22Rv1 (cell line): ENCODE measurements at regions not wholly inside any gene's neighbourhood (a gene's known extent, or its start where the extent isn't known, plus 50 kb on each side); places are given as distances from the start of the nearest gene placed in this dataset.

ENCODE experiments used
- ZFX ChIP-seq: fragments of 450-650 bp; IDR thresholded peaks from 2 replicates; pipeline ENCODE4 v1.6.1; 2017; ENCODE audit warnings: antibody characterized with exemption, borderline replicate concordance
- TF ChIP-seq, protein P1 (sequence below): fragments of 450-650 bp; IDR thresholded peaks from 2 replicates; pipeline ENCODE4 v1.5.1; 2017; ENCODE audit warnings: mild to moderate bottlenecking

DNA sequence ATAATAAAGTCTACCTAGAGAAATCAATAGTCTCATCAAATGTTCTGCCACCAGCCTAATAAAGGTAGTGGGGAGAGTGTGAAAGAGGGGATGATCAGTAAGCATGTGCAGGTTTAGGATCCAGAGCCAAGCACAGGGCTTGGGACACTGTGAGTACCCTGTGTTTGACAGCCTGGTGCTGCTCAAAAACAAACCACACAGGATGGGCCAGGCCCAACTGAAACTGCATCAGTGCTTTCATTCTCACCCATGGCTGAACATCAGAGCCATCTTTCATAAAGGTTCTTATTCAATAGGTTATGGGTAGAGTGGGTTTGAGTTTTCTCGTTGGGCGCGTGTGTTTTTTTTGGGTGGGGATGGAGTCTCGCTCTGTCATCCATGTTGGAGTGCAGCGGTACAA, 87.3 kb upstream of the NHSL1 start:
- TF ChIP-seq, protein P1, sequence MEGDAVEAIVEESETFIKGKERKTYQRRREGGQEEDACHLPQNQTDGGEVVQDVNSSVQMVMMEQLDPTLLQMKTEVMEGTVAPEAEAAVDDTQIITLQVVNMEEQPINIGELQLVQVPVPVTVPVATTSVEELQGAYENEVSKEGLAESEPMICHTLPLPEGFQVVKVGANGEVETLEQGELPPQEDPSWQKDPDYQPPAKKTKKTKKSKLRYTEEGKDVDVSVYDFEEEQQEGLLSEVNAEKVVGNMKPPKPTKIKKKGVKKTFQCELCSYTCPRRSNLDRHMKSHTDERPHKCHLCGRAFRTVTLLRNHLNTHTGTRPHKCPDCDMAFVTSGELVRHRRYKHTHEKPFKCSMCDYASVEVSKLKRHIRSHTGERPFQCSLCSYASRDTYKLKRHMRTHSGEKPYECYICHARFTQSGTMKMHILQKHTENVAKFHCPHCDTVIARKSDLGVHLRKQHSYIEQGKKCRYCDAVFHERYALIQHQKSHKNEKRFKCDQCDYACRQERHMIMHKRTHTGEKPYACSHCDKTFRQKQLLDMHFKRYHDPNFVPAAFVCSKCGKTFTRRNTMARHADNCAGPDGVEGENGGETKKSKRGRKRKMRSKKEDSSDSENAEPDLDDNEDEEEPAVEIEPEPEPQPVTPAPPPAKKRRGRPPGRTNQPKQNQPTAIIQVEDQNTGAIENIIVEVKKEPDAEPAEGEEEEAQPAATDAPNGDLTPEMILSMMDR, result no peak
- TF ChIP-seq ZFX, result no peak
